Liver (tissue), 8 donors: ENCODE measurements at regions not wholly inside any gene's neighbourhood (a gene's known extent, or its start where the extent isn't known, plus 50 kb on each side); places are given as distances from the start of the nearest gene placed in this dataset.

Experiments
- DNase-seq: peaks from one replicate; pipeline ENCODE4 v3.0.0-alpha.2; 2017; ENCODE audit warnings: low spot score
- H3K27ac ChIP-seq, 2 donors: one replicate each; pipeline ENCODE4 v1.7.0; 2013; ENCODE audit warnings: inconsistent platforms in 2 of 2, low read length in 2 of 2, control low read depth in 1 of 2, low read depth in 1 of 2, mild to moderate bottlenecking in 1 of 2
- H3K27me3 ChIP-seq, 4 donors: one replicate each; pipeline versions ENCODE4 v1.6.1 to v1.7.0; 2013; ENCODE audit warnings: low read length in 3 of 4, inconsistent platforms in 1 of 4, mild to moderate bottlenecking in 1 of 4, moderate library complexity in 1 of 4; ENCODE audit not compliant: control insufficient read depth in 4 of 4, insufficient read depth in 4 of 4
- H3K36me3 ChIP-seq, 4 donors: one replicate each; pipeline versions ENCODE4 v1.6.1 to v1.7.0; 2013; ENCODE audit warnings: low read length in 3 of 4, mild to moderate bottlenecking in 3 of 4, low read depth in 1 of 4, moderate library complexity in 1 of 4; ENCODE audit not compliant: control insufficient read depth in 4 of 4, insufficient read depth in 3 of 4
- H3K4me1 ChIP-seq, 4 donors: one replicate each; pipeline versions ENCODE4 v1.6.1 to v1.7.0; 2013; ENCODE audit warnings: low read length in 3 of 4, mild to moderate bottlenecking in 3 of 4, moderate library complexity in 1 of 4; ENCODE audit not compliant: control insufficient read depth in 4 of 4, insufficient read depth in 4 of 4
- H3K4me3 ChIP-seq, 3 donors: one replicate each; pipeline versions ENCODE4 v1.6.1 to v1.7.0; 2013; ENCODE audit warnings: low read length in 3 of 3, control low read depth in 1 of 3, low read depth in 1 of 3, mild to moderate bottlenecking in 1 of 3
- H3K9ac ChIP-seq, 2 donors: one replicate each; pipeline ENCODE4 v1.7.0; 2013; ENCODE audit warnings: low read length in 2 of 2, mild to moderate bottlenecking in 2 of 2, moderate library complexity in 2 of 2, control low read depth in 1 of 2, low read depth in 1 of 2
- H3K9me3 ChIP-seq, 4 donors: one replicate each; pipeline versions ENCODE4 v1.6.1 to v1.7.0; 2013; ENCODE audit warnings: low read length in 3 of 4; ENCODE audit not compliant: control insufficient read depth in 4 of 4
- CTCF ChIP-seq: fragments of 150-350 bp; IDR thresholded peaks from 2 replicates; pipeline ENCODE4 v1.5.1; 2017; ENCODE audit warnings: improper control_type of control experiment, low read depth, low read length; ENCODE audit not compliant: missing input control
- FOXA2 ChIP-seq: IDR thresholded peaks from 2 replicates; pipeline ENCODE4 v1.6.1; 2016; ENCODE audit warnings: antibody characterized with exemption
- GABPA ChIP-seq, 2 donors: IDR thresholded peaks in 1 of 2; conservative IDR thresholded peaks in 1 of 2; 2 replicates each; pipeline ENCODE4 v1.6.1; 2016; ENCODE audit warnings: antibody characterized with exemption in 2 of 2, mild to moderate bottlenecking in 1 of 2, moderate library complexity in 1 of 2
- HNF4G ChIP-seq: IDR thresholded peaks from 2 replicates; pipeline ENCODE4 v1.6.1; 2016; ENCODE audit warnings: antibody characterized with exemption
- JUND ChIP-seq, 2 donors: IDR thresholded peaks; 2 replicates each; pipeline ENCODE4 v1.6.1; 2016; ENCODE audit warnings: antibody characterized with exemption in 2 of 2
- MAX ChIP-seq: IDR thresholded peaks from 2 replicates; pipeline ENCODE4 v1.6.1; 2016; ENCODE audit warnings: antibody characterized with exemption
- NR2F2 ChIP-seq: IDR thresholded peaks from 2 replicates; pipeline ENCODE4 v1.6.1; 2016; ENCODE audit warnings: antibody characterized with exemption
- RAD21 ChIP-seq, 2 donors: IDR thresholded peaks; 2 replicates each; pipeline ENCODE4 v1.6.1; 2016; ENCODE audit warnings: antibody characterized with exemption in 2 of 2, mild to moderate bottlenecking in 2 of 2
- REST ChIP-seq: IDR thresholded peaks from 2 replicates; pipeline ENCODE4 v1.6.1; 2016; ENCODE audit warnings: antibody characterized with exemption, mild to moderate bottlenecking
- RXRA ChIP-seq, 2 donors: IDR thresholded peaks; 2 replicates each; pipeline ENCODE4 v1.6.1; 2017 to 2018; ENCODE audit warnings: antibody characterized with exemption in 2 of 2, mild to moderate bottlenecking in 1 of 2
- SP1 ChIP-seq: IDR thresholded peaks from 2 replicates; pipeline ENCODE4 v1.6.1; 2018; ENCODE audit warnings: antibody characterized with exemption, mild to moderate bottlenecking
- TAF1 ChIP-seq: conservative IDR thresholded peaks from 2 replicates; pipeline ENCODE4 v1.6.1; 2016; ENCODE audit warnings: antibody characterized with exemption, mild to moderate bottlenecking
- YY1 ChIP-seq: IDR thresholded peaks from 2 replicates; pipeline ENCODE4 v1.6.1; 2016; ENCODE audit warnings: antibody characterized with exemption, mild to moderate bottlenecking
- WGBS: extraction: QIAGEN DNeasy Blood & Tissue Kit; methylation state at CpG from one replicate; pipeline ENCODE4 v1.1.7; 2013; 5-methylcytosine and 5-hydroxymethylcytosine counted together
- TF ChIP-seq, protein P1 (sequence below): IDR thresholded peaks from 2 replicates; pipeline ENCODE4 v1.6.1; 2016; ENCODE audit warnings: antibody characterized with exemption
- donor health status: healthy.
- donor health status: healthy.
- donor health status: healthy.
- donor health status: healthy.
- donor health status: healthy.

DNA sequence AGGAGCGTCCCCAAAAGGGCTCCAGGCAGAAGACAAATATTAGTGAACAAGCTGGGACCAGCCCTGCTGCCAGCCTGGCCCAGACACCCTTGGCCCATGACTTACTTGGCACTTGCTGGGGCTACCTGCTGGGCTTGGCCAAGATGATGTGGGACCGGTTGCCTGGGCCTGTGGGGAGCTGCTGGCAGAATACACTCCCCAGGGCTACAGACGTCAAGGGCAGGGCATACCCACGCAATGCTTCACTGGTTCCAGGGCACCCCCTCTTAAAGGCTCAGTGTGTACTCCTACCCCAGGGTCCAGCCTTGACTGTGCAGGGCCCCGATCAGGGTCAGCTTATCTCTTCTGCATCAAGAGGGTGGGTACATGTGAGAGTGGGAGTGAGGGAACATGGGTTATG, 106.5 kb upstream of the SLC2A1 start:
- 84% methylated on average over 5 of the region's 5 CpGs for WGBS
- no peaks in the 10 kb centered on the region for H3K9me3 ChIP-seq
- TF ChIP-seq NR2F2 (no peak), HNF4G (no peak)
- no peak overlapping the region for H3K27ac ChIP-seq
- H3K36me3 ChIP-seq, result no peaks in the 10 kb centered on the region
- peaks cover 0 to 6% (median 3%) of the 10 kb centered on the region in 4 donors for H3K4me1 ChIP-seq
- H3K4me3 ChIP-seq, result no peak overlapping the region
- H3K27me3 ChIP-seq, result peaks cover 0 to 3% (median 2%) of the 10 kb centered on the region in 4 donors
- DNase-seq, result peak; percentile 32
- H3K9ac ChIP-seq, result no peak overlapping the region

- Histone ChIP-seq H3K4me1 (peaks cover 0 to 6% (median 3%) of the 10 kb centered on the region in 4 donors), H3K27me3 (peaks cover 0 to 3% (median 2%) of the 10 kb centered on the region in 4 donors), H3K9me3 (no peaks in the 10 kb centered on the region), H3K4me3 (no peak overlapping the region), H3K36me3 (no peaks in the 10 kb centered on the region), H3K27ac (no peak overlapping the region), H3K9ac (no peak overlapping the region)
- no peak for DNase-seq
- WGBS, result 88% methylated on average over 10 of the region's 10 CpGs
- TF ChIP-seq HNF4G, result no peak
- TF ChIP-seq NR2F2, result no peak
- TF ChIP-seq RAD21 (IDR thresholded peaks at IDR 0.05), result no peak
- TF ChIP-seq SP1, result no peak
- no peak for TF ChIP-seq RXRA (IDR thresholded peaks at IDR 0.05)
- no peak for TF ChIP-seq GABPA (IDR thresholded peaks at IDR 0.05 in 1 of 2, conservative IDR thresholded peaks at IDR 0.05 in 1 of 2)
- TF ChIP-seq FOXA2, result no peak
- TF ChIP-seq, protein P1, sequence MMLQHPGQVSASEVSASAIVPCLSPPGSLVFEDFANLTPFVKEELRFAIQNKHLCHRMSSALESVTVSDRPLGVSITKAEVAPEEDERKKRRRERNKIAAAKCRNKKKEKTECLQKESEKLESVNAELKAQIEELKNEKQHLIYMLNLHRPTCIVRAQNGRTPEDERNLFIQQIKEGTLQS, result no peak
- no peak for TF ChIP-seq YY1
- TF ChIP-seq REST, result no peak
Measured at GRCh38 chr1:43063394-43064219, 104.9 kb upstream of the SLC2A1 start.

DNA sequence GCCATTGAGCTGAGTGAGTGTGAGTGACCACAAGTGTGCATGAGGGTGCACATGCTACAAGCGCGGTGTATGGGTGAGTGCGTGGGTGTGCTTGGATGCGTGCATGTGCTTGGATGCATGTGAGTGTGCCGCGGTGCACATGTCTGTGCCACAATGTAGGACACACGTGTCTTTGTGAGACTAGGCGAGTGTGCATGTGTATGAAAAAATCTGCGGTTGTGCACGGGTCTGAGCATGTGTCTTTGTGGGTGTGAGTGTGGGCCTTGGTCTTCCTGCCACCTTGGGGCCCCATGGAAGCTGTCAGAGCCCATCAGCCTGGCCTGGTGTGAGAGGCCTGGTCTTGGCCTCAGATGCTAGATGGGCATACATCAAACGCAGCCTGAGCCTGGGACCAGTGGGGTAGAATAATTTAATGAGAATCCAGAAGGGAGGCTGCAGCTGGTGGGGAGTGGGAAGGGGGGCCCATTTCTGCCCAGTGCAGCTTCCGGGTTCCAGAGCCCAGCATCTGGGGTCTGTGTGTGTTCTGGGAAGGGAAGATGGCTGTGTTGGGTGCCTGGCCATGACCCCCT, 103.9 kb upstream of the SLC2A1 start:
- H3K9ac ChIP-seq, result no peak overlapping the region
- H3K4me1 ChIP-seq, result no peaks in the 10 kb centered on the region
- no peaks in the 10 kb centered on the region for H3K36me3 ChIP-seq
- no peaks in the 10 kb centered on the region for H3K9me3 ChIP-seq
- H3K4me3 ChIP-seq, result no peak overlapping the region
- H3K27ac ChIP-seq, result no peak overlapping the region
- TF ChIP-seq CTCF (no peak), REST (no peak), TAF1 (no peak), NR2F2 (no peak), SP1 (no peak), JUND (IDR thresholded peaks at IDR 0.05) (no peak), MAX (no peak)
- TF ChIP-seq, protein P1, result no peak
- DNase-seq, result no peak
- WGBS, result 92% methylated on average over 12 of the region's 12 CpGs
- peaks cover 0 to 3% (median 0%) of the 10 kb centered on the region in 4 donors for H3K27me3 ChIP-seq
